A673 (cell line): ENCODE measurements at regions not wholly inside any gene's neighbourhood (a gene's known extent, or its start where the extent isn't known, plus 50 kb on each side); places are given as distances from the start of the nearest gene placed in this dataset.

Experiments used
- EZH2 ChIP-seq: fragments of 200-600 bp; sonication (generic); IDR thresholded peaks from 2 replicates; pipeline ENCODE4 v1.6.1; 2017; ENCODE audit warnings: borderline replicate concordance, low read depth, mild to moderate bottlenecking, mixed read lengths, antibody characterized with exemption, low read length; ENCODE audit not compliant: poor library complexity, severe bottlenecking
- TF ChIP-seq, protein P1 (sequence below): fragments of 300-800, 200-600 bp; sonication (generic); conservative IDR thresholded peaks from 2 replicates; pipeline ENCODE4 v1.5.1; 2017; ENCODE audit warnings: low read depth, mild to moderate bottlenecking, antibody characterized with exemption, low read length, moderate library complexity, mixed read lengths

DNA sequence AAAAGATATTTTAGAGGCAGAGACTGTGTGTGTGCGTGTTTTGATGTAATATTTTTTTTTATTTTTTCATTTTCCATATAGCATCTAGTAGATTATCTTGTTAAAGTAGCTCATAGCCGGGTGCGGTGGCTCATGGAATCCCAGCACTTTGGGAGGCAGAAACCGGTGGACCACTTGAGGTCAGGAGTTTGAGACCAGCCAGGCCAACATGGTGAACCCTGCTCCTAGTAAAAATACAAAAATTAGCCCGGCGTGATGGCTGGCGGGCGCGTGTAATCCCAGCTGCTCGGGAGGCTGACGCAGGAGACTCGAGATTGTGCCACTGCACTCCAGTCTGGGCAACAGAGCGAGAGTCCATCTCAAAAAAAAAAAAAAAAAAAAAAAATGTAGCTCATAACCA is 1481.2 kb upstream of the CADM2 start:
- TF ChIP-seq, protein P1, sequence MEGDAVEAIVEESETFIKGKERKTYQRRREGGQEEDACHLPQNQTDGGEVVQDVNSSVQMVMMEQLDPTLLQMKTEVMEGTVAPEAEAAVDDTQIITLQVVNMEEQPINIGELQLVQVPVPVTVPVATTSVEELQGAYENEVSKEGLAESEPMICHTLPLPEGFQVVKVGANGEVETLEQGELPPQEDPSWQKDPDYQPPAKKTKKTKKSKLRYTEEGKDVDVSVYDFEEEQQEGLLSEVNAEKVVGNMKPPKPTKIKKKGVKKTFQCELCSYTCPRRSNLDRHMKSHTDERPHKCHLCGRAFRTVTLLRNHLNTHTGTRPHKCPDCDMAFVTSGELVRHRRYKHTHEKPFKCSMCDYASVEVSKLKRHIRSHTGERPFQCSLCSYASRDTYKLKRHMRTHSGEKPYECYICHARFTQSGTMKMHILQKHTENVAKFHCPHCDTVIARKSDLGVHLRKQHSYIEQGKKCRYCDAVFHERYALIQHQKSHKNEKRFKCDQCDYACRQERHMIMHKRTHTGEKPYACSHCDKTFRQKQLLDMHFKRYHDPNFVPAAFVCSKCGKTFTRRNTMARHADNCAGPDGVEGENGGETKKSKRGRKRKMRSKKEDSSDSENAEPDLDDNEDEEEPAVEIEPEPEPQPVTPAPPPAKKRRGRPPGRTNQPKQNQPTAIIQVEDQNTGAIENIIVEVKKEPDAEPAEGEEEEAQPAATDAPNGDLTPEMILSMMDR, result no peak
- no peak for TF ChIP-seq EZH2
